ENCODE measurements at regions not wholly inside any gene's neighbourhood (a gene's known extent, or its start where the extent isn't known, plus 50 kb on each side); places are given as distances from the start of the nearest gene placed in this dataset.

DNA sequence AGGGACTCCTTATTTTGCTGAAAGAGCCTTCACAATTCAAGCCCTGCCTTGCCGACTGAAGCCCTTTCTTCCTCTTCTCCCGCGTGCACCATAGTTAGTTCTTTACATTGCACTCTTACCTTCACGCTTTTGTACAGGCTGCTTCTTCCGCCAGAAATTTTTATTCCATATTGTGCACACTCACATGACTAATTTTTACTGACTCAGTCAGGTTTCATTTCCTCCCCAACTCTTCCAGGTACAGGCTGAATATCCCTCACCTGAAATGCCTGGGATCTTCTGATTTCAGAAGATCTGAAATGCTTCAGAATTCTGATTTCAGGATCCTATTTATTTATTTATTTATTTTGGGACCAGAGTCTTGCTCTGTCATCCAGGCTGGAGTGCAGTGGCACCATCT lies 172.8 kb downstream of the ZNF281 start:
- no peak for TF ChIP-seq ARNT (IDR thresholded peaks at IDR 0.05)
- TF ChIP-seq BHLHE40 (IDR thresholded peaks at IDR 0.05; ENCODE audit: borderline replicate concordance), result no peak
- TF ChIP-seq FOXK2 (IDR thresholded peaks at IDR 0.05), result no peak
- TF ChIP-seq SP1 (IDR thresholded peaks at IDR 0.05), result no peak
- TF ChIP-seq FOXM1 (IDR thresholded peaks at IDR 0.05; ENCODE audit: borderline replicate concordance), result no peak

Data from HEK293T (cell line).